ENCODE measurements at regions not wholly inside any gene's neighbourhood (a gene's known extent, or its start where the extent isn't known, plus 50 kb on each side); places are given as distances from the start of the nearest gene placed in this dataset.

DNA sequence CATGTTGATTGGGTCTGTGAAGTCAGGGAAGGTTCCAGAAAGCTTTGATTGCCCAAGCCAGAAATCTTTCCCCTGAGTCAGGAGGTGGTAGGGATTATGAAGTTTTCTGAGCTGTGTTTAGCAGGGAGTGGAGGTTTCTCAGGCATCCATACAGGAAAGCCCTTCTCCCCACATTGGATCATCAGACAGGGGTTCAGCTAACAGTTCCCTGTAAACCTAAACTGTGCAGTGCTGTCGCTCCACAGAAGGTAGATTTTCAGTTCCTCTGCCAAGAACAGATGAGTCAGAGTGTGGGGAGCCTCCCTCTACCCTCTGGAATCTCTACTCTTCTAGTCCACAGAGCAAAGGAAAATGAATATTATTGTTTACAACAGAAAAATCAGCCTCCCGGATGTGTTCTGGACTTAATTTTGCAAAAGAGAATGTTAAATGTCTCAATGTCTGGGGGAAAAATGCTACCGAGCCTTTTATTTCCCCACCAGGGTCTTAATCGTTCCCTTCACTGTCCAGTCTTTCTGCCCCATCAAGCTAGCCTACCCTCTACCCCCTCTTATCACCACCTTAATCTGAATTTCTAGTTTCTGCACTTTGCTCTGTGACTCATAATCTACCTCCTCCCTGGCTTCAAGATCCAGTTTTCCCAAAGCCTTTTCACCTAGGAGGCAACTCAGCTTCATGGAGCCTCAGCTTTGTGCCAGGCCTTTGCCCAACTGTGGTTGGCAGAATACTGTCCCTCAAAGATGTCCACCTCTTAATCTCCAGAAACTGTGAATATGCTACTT lies 355.6 kb downstream of the PRDM2 start:
- no peak for DNase-seq

GRCh38 chr1:14057640-14058039 lies 357.7 kb downstream of the PRDM2 start:
- no peak for DNase-seq

DNA sequence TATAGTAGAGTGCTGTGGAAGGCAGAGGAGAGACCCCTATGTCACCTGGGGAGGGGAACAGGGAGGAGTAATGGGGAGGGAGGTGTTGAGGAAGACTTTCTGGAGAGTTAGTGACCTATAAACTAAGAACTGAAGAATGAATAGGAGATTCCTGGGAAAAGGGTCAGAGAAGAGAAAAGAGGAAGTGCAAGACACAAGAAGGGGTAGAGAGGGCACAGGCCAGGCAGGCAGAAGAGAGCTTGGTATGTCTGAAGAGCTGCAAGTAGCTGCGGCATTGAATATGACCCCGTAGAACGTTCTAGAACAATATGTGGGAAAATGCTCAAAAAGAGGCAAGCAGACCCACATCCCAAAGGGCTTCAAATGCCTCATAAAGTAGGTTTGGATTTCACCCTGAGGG lies 361.2 kb downstream of the PRDM2 start:
- no peak for DNase-seq

DNA sequence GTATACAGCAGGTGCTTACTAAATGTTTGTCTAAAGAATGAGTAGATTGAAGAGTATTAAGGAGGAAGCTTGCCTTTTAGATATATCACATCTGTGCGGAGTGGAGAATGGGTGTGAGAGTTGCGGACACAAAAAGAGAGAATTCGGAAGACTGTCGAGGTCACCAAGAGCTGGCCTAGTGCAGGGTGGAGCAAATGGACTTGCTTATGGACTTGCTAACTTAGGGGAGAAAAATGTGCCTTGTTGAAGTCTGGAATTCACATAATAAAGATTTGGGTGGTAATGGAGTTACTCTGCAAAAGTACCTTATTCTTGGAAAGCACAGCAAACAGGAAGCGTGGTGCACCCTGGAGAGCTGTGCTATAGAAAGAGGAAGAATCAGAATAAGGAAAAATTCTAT lies 361.7 kb downstream of the PRDM2 start:
- no peak for DNase-seq

- no peak for DNase-seq
These were observed 362.7 kb downstream of the PRDM2 start for GRCh38 chr1:14062669-14063068.

GRCh38 chr1:14064649-14065442 lies 364.9 kb downstream of the PRDM2 start:
- DNase-seq: no peak

GRCh38 chr1:14065486-14065885 lies 365.5 kb downstream of the PRDM2 start:
- no peak for DNase-seq

GRCh38 chr1:14067036-14067435 lies 367.0 kb downstream of the PRDM2 start:
- DNase-seq: no peak

GRCh38 chr1:14067711-14068110 lies 367.7 kb downstream of the PRDM2 start:
- no peak for DNase-seq

DNA sequence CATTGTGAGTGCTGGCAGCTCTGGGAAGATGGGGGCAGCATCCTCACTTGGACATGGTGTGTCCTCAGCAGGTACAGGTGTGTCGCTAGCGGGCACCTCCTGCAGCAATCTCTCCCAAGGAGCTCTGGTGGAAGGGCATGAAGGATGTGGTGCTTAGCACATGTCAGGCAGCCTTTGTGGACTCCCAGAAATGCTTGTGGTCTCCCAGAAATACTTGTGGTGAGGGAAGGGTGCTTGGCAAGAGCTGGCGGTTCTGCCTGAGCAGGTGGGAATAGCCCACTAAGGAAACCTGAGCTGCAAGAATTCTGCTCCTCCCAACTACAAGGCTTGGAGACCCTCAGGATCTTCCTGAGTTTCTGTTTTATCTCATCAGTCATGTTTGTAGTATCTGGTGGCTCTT lies 371.6 kb downstream of the PRDM2 start:
- DNase-seq: no peak

DNA sequence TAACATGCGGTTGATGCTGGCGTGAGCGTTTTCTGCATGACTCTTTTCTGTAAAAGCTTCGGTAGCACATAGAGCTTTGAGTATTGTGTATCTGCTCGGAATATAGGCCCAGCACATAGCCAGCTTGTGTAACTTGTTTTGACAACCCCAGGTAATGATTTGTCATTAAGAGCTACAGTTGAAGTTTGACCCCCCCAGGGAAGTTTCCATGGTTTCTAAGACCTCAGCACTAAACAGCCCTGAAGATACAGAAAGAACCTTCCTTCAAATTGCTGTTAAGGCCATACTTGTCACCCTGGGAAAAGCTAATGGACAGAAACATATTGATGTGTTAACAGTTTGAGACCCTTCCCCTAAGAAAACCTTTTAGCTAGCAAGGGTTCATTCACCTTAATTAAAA lies 380.7 kb downstream of the PRDM2 start:
- DNase-seq: no peak

GRCh38 chr1:14082331-14082730 lies 382.3 kb downstream of the PRDM2 start:
- DNase-seq: no peak

DNA sequence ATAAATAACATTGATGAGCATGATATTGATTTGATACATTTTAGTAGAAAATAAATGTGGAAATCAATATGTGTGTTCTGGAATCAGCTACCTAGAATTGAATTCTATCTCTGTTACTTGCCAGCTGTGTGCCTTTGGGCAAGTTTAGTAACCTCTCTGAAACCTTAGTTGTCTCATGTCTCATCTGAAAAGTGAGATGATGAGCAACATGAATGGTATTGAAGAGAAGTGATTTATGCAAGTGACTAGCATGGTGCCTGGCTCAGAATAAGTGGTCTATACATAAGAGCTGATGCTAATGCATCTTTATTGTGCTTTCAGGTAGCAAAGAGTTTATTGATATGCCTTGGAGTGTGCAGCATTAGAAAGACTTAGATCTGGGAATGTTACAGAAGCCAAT lies 383.3 kb downstream of the PRDM2 start:
- DNase-seq: no peak

DNA sequence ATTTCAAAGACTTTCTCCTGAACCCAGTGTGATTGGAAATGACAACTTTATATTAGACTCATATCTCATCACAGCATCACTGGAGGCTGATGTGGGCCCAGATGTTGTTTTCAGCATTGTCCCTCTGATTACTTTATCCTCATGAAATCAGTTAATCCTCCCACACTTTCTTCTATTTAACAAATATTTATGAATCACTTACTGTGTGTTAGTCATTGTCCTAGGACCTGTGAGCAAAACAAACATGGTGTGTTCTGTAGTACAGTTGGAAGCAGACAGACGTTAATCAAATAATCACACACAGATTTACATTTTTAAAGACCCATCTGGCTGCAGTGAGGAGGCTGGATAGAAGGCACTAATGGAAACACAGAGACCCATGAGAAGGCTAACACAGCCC lies 383.7 kb downstream of the PRDM2 start:
- no peak for DNase-seq

- no peak for DNase-seq
These were observed 390.1 kb downstream of the PRDM2 start for GRCh38 chr1:14090062-14090461.

DNA sequence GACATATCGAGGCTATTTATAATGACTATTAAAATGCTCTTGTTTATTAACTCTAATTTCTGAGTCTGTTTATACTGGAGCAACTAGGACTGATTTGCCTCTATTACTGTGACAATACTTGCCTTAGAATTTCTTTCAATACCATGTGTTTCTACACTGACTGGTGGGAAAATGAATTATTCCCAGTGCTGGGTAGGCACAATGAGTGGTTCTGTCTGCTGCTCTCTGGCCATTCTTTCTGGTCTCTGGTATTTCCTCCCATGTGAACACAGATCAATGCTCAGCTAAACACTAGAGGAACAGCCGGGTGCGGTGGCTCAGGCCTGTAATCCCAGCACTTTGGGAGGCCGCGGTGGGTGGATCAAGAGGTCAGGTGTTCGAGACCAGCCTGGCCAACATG lies 390.5 kb downstream of the PRDM2 start:
- DNase-seq: no peak

DNA sequence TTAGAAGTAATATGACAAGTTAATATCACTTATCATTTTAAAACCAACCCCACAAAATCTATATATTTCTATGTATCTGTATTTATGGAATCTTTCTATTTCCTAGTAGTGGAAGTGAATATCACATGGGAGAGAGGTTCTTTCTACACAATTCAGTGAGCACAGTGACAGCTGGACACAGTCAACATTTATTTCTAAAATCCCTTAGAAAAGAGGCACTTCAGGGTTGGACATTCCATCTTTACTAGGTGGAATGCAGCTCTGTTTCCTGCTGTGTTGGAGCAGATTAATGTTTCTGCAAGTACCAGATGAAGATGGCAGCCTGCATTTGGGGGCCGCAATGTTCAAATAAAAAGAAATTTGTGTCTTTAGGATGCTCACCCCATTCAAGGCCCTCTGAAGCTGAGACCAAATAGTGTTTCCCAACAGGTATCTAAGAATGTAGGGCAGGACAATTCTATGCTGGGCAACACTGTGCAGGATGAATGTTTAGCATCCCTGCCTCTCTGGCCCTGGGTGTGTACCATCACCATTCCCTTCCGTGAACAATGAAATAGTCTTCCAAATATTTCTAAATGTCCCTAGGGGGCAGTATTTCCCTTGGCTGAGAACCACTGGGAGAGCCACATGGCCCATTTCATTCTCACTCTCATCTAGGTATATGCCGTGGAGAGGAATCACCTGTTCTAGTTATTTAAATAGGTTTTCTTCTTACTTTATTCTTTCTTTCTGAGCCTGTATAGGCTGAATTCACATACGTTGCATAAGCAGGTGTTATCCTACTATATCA lies 394.8 kb downstream of the PRDM2 start:
- no peak for DNase-seq

DNA sequence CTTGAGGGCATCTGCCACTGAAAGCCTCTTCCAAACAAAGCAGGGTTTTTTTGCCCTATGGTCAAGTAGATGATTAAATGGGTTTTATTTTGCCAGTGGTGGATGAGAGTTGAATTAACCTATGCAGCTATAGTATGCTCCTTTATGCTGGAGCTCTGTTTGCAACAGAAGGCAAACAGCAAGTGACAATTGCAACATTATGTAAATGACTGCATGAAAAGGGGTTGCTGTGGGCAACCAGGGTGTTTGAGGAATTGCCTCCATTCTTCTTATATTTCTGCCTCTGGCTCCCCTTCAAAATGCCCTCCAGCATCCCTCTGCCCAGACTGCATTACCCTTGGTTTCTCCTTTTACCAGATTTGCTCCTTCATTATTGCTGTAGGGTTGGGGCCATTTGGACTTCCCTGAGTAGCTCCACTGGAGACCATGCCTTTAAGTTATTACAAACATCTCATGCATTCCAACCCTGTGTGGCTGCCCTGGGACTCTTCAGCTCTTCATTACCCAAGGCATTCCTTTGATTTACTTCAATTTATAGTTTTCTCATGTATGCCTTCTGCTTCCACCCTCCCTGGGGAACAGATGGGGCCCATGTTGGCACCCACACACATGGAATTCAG lies 398.4 kb downstream of the PRDM2 start:
- no peak for DNase-seq

DNA sequence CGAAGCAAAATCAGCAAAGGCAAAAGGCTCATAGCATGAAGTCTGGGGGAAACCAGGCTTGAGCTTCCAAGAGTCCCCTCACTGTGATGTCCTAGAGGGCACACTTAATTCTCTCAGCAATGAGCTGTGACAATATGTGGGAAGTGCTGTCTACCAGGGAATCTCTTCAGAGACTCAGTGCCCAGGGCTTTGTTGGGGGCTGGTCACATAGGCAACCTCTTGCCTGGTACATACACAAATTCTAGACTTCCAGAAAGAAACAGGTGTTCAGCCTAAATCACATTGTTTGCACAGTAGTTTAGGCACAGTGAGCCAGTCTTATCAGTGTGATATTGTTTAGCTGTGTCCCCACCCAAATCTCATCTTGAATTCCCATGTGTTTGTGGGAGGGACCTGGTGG lies 400.5 kb downstream of the PRDM2 start:
- no peak for DNase-seq

GRCh38 chr1:14100919-14101318 lies 400.9 kb downstream of the PRDM2 start:
- DNase-seq: no peak

GRCh38 chr1:14102180-14102579 lies 402.2 kb downstream of the PRDM2 start:
- no peak for DNase-seq

- DNase-seq: no peak
These were observed 404.0 kb downstream of the PRDM2 start for GRCh38 chr1:14103878-14104430.

DNA sequence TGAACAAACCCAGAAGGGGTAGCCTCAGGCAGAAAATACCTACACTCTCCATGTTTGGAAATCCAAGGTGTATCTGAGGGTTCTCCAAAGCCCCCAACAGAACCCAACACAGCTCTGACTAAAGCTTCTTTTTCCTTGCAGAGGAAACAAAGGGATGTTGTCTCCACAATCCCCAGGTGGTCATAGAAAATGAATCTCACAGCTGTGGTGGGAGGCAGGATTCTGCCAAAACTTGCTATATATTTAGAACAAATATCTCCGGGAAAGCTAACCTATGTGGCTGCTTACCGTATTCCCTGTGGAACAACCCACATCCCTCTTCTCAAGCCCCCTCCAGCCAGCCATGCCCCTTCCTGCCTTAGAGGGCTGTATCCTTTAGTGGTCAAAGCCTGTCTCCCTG lies 406.1 kb downstream of the PRDM2 start:
- no peak for DNase-seq
